ENCODE measurements at regions not wholly inside any gene's neighbourhood (a gene's known extent, or its start where the extent isn't known, plus 50 kb on each side); places are given as distances from the start of the nearest gene placed in this dataset.

DNA sequence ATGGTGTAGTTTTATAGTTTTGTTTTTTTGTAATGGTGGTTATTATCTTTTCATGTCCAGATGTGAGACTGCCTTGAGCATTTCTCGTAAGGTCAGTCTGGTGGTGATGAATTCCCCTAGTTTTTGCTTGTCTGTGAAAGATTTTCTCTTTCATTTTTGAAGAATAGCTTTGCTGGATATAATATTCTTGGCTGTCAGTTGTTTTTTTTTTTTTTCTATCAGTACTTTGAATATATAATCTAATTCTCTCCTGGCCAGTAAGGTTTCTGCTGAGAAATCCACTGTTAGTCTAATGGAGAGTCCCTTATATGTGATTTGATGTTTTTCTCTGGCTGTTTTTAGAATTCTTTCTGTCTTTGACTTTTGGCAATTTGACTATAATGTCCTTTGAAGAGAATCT lies 106.9 kb downstream of the CARTPT start:
- DNase-seq, result no peak

DNA sequence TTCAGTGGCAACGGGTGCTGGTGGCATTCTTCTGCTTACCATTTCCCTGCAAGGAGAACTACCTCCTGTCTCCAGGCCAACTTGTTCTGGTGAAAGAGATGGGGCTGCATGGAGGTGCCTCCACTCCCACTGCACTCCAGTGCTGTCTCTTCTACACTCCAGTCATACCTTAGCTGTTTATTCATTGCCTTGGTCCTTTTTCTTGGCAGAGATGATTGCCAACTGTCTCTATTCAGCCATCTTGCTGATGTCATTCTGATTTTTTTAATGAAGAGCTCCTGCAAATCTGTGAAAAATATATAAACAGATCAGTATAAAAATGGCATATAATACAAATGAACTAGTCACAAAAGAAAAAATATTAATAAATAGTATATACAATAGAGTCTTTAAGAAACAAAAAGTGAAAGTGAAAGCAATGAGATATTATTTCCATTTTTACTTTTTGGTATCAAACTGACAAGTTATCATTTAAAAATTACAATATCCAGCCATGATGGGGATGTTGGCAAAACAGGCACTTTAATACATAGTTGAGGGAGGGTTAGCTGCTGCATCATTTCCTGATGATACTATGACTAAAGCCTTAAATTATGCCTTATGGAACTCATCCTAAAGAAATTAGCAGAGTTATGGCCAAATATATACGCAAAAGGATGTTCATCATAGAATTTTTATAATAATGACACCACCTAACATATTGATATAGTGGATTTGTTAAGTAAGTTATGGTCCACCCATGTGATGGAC lies 109.4 kb downstream of the CARTPT start:
- no peak for DNase-seq

DNA sequence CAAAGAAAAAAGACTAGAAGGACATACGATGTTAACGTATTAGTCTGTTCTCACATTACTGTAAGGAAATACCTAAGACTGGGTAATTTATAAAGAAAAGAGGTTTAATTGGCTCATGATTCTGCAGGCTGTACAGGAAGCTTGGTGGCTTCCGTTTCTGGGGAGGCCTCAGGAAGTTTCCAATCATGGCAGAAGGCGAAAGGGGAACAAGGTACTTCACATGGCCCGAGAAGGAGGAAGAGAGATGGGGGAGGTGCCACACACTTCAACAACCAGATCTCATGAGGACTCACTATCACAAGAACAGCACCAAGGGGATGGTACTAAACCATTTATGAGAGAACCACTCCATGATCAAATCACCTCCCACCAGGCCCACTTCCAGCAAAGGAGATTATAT lies 110.1 kb downstream of the CARTPT start:
- no peak for DNase-seq

DNA sequence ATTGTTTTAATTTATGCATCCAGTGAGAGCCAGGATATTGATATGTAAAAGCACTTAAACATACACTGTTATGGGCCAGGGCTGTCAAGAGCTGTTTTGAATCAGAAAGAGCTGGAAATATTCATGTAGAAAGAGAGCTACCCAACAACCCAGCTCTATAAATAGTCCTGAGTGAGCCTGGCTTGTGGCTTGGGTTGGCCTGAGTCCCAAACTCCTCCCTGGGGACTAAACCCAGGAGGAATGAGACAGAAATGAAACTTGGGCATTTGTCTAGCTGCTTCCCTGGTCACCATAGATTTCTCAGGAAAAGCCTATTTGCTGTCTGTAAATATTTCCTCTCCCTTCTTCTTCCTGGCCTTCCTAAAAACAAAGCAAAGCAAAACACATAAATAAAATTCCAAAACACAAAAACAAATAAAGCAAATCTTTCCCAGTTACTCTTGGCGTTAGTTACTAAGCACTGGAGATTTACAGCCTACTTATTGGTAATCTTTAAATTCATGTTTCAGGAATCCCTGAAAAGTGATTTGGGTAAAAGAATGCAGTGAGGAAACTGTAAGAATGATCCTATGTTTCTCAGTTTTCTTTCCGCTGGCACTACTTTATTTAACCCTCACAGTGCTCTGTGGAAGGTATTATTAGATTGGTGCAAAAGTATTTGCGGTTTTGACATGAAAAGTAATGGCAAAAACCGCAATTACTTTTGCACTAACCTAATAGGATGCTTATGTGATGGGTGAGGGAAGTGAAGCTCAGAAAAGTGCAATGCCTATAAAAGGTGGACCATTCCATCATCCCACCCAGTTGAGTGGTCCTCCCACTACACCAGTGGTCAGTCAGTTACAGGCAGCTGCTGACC lies 111.8 kb downstream of the CARTPT start:
- DNase-seq, result peak; percentile 15

DNA sequence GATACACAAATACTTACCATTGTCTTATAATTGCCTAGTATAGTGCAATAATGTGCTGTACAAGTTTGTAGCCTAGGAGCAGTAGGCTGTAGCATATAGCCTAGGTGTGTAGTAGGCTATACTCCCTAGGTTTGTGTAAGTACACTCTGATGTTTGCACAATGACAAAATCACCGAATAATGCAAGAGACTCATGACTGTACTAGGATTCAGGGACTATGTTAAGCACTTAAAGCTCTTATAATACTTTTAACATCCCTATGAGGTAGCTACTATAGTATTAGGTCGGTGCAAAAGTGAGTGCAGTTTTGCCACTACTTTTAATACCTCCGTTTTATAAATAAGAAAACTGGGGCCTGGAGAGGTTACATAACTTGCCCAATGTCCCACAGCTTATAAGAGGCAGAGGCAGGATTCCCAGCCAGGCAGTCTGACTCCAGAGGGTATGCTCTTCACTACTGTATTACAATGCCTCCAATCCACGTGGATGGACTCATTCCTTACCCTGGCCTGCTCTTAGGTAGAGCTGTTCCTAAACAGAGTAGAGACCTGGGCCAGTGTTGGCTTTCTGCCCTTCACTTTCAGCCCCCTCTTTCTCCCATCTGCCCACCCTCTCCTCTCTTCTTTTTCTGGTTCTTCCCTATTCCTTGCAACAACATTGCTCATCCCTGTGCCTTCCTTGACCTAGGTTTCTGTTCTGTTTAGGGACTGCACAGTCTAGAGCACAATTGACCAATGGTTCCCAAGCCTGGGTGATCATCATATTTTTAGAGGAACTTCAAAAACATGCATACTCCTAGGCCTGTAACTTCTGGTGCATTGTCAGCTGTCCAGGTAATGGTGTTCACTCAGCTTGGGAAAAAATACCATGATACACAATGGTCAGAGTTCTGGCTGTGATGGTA lies 114.0 kb downstream of the CARTPT start:
- no peak for DNase-seq

DNA sequence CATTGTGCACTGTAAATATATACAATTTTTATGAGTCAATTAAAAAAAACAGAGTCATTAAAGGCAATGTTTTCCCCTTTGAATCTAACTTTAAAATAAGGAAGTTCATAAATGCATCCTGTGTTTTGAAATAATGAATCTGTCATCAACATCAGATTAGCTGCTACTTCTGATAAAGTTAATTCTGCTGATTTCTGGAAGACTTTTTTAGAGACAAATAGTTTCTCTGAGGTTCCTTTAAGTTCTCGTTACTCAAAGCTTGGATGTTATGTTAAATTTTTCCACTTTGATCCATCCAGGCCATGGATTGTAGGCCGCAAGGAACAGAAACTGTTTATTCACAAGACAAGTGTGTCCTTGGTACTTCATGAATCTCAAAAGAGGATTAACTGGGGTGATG lies 115.5 kb downstream of the CARTPT start:
- DNase-seq, result no peak

DNA sequence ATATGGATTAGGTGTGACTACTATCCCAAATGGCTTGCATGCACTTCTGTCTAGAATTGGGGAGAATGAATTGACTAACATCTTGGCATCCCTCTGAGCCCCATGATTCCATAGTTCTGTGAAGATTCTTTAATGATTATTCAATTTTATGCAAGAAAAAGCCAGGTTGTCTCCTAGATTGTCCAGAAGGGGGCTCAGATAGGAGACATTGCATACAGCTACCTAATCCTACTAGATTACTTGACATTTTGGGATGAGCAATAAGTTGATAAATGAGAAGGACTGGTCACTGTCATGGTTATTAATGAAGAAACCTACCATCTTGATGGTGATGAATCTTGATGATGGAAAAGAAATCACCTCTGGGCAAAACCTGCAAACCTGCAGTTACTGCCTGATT lies 117.0 kb downstream of the CARTPT start:
- DNase-seq, result no peak

DNA sequence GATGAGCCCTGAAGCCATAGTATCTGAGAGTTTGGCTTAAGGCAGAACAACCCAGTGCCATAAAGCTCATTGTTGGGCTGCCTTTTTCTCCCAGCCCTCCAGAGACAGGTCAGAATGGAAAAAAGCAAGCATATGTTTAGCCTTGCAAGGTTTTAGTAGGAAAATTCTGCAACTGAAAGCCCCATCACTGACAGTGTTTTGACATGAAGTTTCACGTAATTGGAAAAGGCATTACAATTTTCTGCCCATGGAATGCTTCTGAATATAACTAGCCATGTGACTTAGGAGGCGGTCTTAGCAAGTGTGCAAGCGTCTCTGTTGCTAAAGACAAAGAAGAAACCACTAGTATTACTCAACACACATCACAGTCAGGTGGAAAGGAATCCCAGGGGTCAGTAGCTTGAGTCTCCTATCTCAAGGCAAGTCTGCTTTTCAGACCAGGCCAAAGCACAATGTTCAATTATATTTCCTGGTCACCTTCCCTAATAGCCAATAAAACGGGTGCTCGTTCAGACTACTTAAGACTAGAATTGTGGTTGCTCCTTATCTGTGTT lies 117.6 kb downstream of the CARTPT start:
- DNase-seq, result no peak

DNA sequence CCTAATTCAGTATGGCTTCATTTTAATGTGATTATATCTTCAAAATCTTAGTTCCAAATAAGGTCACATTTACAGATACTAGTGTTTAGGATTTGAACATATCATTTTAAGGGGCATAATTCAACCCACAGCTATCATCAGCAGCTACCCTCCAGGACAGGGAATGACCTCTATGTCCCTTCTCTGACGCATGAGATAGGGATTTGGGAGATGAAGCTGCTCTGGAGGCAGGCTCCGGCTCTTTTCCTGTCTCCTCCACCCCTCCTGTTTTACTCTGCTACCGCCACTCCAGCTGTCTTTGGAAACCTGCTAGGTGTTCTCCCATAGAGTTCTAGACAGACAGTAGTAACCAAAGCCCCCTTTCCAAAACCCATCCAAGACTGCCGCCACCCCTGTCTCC lies 119.2 kb downstream of the CARTPT start:
- no peak for DNase-seq

DNA sequence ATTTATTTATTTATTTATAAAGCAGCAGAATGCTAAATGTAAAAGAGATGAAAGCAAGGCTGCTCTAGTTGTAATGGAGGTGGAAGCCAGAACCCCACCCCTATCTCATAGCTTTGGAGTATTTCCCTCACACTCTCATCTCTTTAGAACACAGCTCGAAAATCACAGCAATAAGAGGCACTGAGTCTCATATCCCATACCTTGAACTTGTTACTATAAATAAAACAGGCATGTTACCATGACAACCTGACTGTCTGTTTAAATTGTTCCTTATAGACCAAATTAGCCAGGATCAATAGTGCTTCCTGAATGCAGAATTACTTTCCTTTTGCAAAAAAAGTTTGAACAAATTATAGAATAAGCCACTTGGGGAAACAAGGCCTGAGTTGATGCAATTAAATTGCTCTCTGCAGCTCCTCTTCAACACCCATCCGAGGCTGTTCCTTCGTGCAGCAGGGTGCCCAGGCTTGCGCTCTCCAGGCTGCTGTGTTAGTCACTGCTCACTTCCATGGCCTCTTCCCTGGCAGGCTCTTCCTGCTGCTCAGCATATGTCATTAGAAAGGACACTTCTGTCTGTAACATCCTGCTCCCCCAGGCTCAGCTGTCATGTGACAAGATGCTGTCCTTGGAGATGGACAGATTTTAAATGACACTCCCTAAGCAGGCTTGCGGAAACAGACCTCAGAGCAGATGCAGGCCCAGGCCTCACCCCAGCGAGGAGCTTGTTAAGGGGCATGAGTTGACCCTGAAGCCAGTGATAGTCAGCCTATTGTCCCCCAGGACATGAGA lies 120.2 kb downstream of the CARTPT start:
- no peak for DNase-seq

DNA sequence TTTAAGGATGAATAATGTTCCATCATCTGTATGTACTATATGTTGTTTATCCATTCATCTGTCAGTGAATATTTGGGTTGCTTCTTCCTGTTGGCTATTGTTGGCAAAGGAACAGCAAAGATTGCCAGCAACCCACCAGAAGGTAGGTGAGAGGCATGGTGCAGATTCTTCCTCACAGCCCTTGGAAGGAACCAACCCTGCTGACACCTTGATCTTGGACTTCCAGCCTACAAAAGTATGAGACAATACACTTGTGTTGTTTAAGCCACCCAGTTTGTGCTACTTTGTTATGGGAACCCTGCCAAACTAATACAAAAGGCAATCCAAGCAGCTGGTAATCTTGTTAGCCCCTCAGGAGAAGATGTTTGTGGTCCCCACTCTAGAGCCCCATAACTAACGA lies 122.0 kb downstream of the CARTPT start:
- no peak for DNase-seq

DNA sequence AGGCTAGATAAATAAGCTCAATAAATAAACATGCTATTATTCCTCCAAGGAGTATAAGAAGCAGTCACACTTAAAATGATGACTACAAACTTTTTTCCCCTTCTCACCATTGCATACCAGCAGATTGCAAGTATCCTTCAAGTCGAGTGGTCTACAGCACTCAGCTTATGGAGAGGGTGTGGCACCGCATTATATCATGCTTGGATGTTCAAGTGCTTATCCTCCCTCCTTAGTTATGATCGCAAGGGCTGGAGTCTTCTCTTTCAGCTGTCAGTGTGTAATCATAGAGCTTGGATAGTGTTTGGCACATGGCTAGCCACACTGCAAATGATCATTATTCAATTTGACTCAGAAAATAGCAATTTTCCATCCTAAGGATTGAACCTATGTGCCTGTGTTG lies 124.0 kb downstream of the CARTPT start:
- no peak for DNase-seq

DNA sequence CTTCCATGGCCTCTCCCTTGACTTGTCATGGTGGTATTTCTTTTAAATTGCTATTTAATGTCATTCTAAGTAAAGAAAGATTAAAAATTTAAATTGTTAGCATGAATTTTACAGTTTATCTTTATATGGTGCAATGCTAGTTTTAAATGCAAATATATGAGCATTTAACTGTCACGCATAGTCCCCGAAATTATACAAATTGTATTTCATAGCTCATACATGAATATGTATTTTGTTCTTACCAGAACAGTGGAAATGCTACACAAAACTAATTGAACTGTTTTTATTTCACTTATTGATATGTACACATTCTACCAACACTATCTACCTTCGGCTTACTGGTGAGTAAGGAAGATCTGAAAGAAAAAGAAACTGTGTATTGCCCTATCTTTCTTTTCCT lies 125.8 kb downstream of the CARTPT start:
- DNase-seq, result no peak

DNA sequence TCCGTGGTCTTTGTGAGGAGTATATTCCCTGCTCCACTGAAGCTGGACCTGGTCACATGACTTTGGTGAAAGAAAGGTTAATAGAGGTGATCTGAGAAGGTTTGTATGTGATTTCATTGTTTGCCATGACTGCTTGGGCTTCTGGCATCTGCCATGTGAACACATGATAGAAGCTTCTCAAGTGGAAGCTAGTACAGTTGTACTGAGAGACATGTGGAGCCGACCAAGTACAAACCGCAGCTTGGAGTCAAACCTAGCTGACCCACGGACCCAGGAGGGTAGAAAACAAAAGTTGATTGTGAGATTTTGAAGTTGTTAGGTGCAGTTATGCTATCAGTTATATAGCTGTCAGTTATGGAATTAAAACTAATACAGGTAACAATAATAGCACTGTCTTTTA lies 140.4 kb downstream of the CARTPT start:
- no peak for DNase-seq

DNA sequence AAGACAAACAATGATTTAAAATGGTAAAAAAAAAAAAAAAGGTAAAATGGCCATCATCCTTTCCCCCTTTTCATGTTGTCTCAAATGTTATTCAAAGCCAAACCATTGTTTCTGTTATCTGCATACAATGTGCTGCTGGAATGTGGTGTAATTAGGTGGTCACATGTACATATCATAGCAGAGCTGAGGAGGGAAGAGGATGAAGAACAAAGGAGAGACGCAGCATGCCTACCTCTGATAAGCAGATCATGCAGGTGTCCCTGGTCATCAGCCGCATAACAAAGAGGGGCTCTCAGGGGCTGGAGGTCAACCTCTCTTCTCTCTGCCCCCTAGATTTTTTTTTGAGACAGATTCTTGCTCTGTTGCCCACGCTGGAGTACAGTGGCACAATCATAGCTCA lies 141.0 kb downstream of the CARTPT start:
- no peak for DNase-seq

DNA sequence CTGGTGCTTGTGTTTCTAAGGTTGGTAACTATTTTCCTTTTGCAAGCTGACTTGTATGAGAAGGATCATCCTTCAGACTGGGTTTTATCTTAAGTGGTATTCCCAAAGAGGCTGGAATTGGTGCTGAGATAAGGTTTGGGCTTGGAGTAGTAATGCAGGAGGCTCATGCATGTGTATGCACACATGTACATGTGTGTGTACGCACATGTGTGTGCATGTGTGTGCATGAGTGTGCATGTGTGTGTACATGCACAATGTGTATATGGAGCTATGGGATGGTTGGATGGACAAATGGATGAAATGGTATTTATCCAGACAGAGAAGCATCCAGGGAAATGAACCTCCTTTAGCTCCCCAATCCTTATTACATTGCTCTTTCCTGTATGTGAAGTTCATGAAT lies 142.6 kb downstream of the CARTPT start:
- no peak for DNase-seq

DNA sequence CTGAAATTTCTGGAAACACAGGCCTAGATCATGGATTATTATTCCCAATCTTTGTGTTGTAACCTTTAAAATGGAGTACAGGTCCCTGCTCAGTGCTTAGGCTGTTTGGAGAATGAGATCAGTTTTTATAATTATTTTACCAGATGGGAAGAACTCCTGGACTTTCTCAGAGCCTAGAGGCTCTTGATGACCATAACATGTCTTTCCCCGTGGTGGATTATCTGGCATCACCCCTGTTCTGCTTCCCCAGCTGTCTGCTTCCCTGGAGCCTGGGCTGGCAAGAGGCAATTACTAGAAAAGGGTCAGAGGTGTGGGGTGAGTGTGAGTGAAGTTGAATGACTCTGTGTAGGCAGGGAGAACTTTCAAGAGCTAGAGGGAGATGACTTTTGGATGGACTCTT lies 143.0 kb downstream of the CARTPT start:
- no peak for DNase-seq

DNA sequence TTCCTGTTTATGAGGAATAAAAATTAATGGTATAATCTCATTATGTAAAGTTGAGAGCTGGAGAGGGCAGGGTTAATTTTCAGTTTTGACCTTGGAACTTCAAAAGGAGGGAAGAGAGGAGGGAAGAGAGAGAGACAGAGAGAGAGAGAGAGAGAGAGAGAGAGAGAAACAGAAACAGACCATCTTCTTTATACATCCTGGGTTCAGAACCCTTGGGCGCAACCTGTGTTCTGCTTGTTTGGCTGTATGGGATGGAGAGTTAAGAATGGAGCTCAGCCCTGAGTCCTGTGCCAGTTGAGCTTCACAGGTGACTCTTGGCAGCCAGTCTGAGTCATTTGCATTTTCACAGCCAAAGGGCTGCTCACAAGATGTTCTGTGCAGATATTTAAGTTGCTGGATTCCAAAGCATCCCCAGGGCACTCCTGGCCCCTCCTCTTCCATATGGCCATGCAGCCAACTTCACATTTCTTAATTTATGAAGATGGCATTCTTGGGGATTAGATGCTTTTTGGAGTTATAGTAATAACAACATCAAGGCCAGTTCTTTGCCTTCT lies 143.5 kb downstream of the CARTPT start:
- DNase-seq, result no peak

DNA sequence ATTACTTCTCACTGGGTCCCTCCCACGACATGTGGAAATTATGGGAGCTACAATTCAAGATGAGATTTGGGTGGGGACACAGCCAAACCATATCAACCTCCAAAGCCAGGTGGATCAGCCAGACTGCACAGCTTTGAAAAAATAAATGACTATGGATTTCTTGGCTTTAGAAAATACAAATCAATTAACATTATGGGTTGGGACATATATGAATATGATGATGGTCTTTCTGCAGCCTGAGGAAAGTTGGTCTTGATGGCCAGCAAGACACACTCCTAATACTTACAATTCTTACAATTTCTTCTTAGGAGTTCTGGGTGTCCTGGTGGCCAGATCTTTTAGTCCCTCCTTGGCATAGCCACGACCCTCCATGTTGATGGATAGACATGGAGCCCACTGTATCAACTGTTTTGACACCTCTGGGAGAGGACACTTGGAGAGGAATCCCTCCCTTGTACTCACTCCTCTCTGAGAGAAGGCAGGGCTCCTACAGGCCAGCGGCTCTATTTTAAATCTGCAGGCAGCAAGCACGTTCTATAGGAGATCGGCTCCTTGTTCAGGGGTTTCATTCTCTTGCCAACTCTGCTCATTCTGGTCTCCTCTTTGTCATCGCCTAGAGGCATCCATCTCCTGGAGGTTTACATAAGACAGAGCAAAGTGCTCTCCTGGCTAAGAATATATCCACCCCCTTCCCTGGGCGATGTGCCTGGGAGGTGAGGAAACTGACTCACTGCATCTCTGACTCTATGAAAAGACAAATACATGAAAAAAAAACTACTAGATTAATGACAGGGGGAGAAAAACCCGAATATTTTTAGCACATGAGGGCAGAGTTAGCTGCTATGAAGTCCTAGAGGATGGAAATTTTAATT lies 145.9 kb downstream of the CARTPT start:
- no peak for DNase-seq

DNA sequence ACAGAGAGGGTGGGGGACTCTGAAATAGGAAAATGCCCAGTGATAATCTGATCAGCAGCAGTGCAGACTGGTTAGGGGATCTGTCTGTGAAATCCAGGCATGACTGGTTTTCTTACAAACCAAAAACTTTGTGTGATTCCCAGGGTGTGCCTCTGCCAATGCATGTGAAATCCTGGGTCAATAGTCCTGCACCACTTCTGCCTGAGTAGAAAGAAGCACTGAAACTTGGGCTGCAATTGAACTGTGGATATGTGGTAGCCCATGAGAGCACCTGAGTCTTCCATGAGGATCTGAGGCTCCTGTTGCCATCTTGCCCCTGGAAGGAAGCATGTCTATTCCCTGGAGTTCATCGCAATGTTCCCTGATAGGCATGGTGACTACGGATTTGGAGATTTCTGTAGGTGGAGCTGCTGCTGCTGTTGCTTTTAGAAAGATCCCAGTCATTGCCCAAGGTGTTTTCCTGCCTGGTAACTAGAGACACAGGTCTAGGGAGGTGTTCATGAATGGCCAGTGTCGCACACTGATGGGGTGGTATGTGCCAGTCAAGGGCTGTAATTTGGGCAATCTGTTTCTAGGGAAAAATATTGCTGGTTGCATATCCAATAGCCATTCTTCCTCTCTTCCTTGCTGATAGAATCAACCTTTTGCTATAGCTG lies 146.7 kb downstream of the CARTPT start:
- no peak for DNase-seq
